Mammary epithelial cell (primary cell): ENCODE measurements at regions not wholly inside any gene's neighbourhood (a gene's known extent, or its start where the extent isn't known, plus 50 kb on each side); places are given as distances from the start of the nearest gene placed in this dataset.

Experiments used
- EZH2 ChIP-seq: IDR thresholded peaks from 2 replicates; pipeline ENCODE4 v1.6.1; 2012; ENCODE audit warnings: low read length, inconsistent platforms, borderline replicate concordance
- TF ChIP-seq, protein P1 (sequence below), 2 donors: IDR thresholded peaks in 1 of 2; conservative IDR thresholded peaks in 1 of 2; 2 replicates each; pipeline ENCODE4 v1.5.1; 2011 to 2012; ENCODE audit warnings: inconsistent platforms in 2 of 2, low read length in 2 of 2, mild to moderate bottlenecking in 2 of 2, control low read depth in 1 of 2, low read depth in 1 of 2; ENCODE audit not compliant: insufficient read depth in 1 of 2; ENCODE audit errors: extremely low read depth in 1 of 2

DNA sequence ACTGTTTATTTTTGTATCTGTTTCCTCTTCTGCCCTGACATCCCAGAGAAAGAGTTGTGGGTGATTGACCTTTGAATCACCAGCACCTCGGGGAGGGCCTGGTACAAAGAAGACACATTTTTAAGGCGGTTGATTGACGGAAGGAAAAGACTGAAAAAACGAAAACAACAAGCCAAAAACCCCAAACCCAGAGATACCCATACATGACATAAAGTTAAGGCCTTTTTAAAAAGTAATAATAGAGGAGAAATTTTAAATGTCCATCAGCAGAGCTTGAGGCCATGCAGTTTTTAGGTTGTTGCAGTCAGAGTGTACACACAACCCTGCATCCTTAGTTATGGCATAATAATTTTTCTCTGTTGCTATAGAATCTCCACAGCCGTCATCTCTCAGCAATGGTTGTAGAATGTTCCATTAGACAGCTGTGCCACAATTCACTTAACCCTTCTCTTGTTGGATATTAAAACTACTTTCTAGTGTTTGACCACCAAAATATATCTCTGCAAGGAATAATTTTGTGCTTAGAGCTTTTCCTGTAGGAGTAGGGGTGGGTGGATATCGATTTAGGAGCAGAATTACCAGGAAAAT lies 110.2 kb downstream of the GNL3L start:
- TF ChIP-seq, protein P1, sequence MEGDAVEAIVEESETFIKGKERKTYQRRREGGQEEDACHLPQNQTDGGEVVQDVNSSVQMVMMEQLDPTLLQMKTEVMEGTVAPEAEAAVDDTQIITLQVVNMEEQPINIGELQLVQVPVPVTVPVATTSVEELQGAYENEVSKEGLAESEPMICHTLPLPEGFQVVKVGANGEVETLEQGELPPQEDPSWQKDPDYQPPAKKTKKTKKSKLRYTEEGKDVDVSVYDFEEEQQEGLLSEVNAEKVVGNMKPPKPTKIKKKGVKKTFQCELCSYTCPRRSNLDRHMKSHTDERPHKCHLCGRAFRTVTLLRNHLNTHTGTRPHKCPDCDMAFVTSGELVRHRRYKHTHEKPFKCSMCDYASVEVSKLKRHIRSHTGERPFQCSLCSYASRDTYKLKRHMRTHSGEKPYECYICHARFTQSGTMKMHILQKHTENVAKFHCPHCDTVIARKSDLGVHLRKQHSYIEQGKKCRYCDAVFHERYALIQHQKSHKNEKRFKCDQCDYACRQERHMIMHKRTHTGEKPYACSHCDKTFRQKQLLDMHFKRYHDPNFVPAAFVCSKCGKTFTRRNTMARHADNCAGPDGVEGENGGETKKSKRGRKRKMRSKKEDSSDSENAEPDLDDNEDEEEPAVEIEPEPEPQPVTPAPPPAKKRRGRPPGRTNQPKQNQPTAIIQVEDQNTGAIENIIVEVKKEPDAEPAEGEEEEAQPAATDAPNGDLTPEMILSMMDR (conservative IDR thresholded peaks at IDR 0.05 in 1 of 2, IDR thresholded peaks at IDR 0.05 in 1 of 2; ENCODE audit: extremely low read depth in 1 of 2, insufficient read depth in 1 of 2, low read depth in 1 of 2, low read length in 2 of 2), result no peak
- no peak for TF ChIP-seq EZH2
